ENCODE measurements at regions not wholly inside any gene's neighbourhood (a gene's known extent, or its start where the extent isn't known, plus 50 kb on each side); places are given as distances from the start of the nearest gene placed in this dataset.
A peak's percentile ranks its signal among the peaks of the same experiment; 100 is the strongest.

GRCh38 chr14:106844608-106845285 is 1318.4 kb downstream of the TMEM121 start (continued):
- no peak for TF ChIP-seq ZBTB38 (CRISPR knock-in tag; IDR thresholded peaks at IDR 0.05)
- peak; percentile 46 for TF ChIP-seq ZNF350 (CRISPR knock-in tag; IDR thresholded peaks at IDR 0.05; ENCODE audit: borderline replicate concordance, low read depth)
- TF ChIP-seq RBAK (CRISPR knock-in tag; IDR thresholded peaks at IDR 0.05), result no peak; the same call in 1 of the 2 replicates
- no peak for TF ChIP-seq TRIM24 (CRISPR knock-in tag; IDR thresholded peaks at IDR 0.05)
- TF ChIP-seq DNMT3B (CRISPR knock-in tag; conservative IDR thresholded peaks at IDR 0.05), result no peak
- no peak for TF ChIP-seq ZNF282 (IDR thresholded peaks at IDR 0.05; ENCODE audit: partially characterized antibody)
- TF ChIP-seq GRHL1 (CRISPR knock-in tag; conservative IDR thresholded peaks at IDR 0.05), result no peak
- TF ChIP-seq ZNF761 (CRISPR knock-in tag; conservative IDR thresholded peaks at IDR 0.05), result peak; percentile 60; the same call in 1 of the 2 replicates
- peak; percentile 70; the same call in 1 of the 2 replicates for TF ChIP-seq ZNF343 (CRISPR knock-in tag; IDR thresholded peaks at IDR 0.05)
- TF ChIP-seq HDAC2 (CRISPR knock-in tag; IDR thresholded peaks at IDR 0.05), result peak; percentile 20; the same call in 1 of the 2 replicates

- H3K27ac ChIP-seq (ENCODE audit: extremely low read length, insufficient read depth, low read length), result peak overlapping the region; percentile 95
- ChIA-PET POLR2A (interaction anchor here (0.7 to 0.8 kb wide), 2 partner anchors 24 to 27 kb away, joined by 4 to 7 read pairs; no protein-coding TSS in a partner anchor), CTCF (ENCODE audit: low intra/inter-chr PET ratio, low total read pairs) (interaction anchor here (1.0 to 4.8 kb wide), 2 partner anchors 14 to 38 kb away, joined by 3 to 54 read pairs; no protein-coding TSS in a partner anchor)
- no peaks in the 10 kb centered on the region for H4K20me1 ChIP-seq (ENCODE audit: insufficient read depth, low read length)
- no peaks in the 10 kb centered on the region for H3K36me3 ChIP-seq (replicated peaks in 1 of 2; ENCODE audit: control insufficient read depth in 1 of 2, insufficient read depth in 2 of 2, low read length in 2 of 2)
- peak overlapping the region; percentile 96 for H3K4me2 ChIP-seq (ENCODE audit: low read depth, low read length)
- intact Hi-C loops (cut with micrococcal nuclease; ENCODE audit: unreplicated experiment), result loop anchor here (1.0 kb wide), 1 partner anchor 27 kb away; no protein-coding TSS in a partner anchor
- BruUV-seq (replicated peaks), result no TSS peak
- FAIRE-seq, result peak; percentile 94
- H3K27me3 ChIP-seq (ENCODE audit: control insufficient read depth in 1 of 2, insufficient read depth in 2 of 2, low read length in 2 of 2), result no peaks in the 10 kb centered on the region
- peaks cover 44% of the 10 kb centered on the region for H3K79me2 ChIP-seq (ENCODE audit: insufficient read depth, low read length)
- peak overlapping the region; percentile 76 to 88 (median 80) for H3K4me3 ChIP-seq (replicated peaks in 1 of 3; ENCODE audit: insufficient read depth in 1 of 3, low read depth in 2 of 3, low read length in 3 of 3)
- 1% methylated on average over 9 of the region's 17 CpGs for WGBS (ENCODE audit: low lambda C conversion rate)
- H3K9me3 ChIP-seq (ENCODE audit: low read length), result no peaks in the 10 kb centered on the region
- H3K4me1 ChIP-seq (ENCODE audit: insufficient read depth, low read length), result peaks cover 58% of the 10 kb centered on the region
- peak overlapping the region; percentile 85 for H3K9ac ChIP-seq (ENCODE audit: insufficient read depth, low read depth, low read length)
- DNase-seq (ENCODE audit: low spot score), result peak; percentile 97
- ATAC-seq, result peak; percentile 82
- H2AFZ ChIP-seq (ENCODE audit: low read length), result no peak overlapping the region
- in situ Hi-C loops (cut with HindIII; ENCODE audit: extremely low pct_ligation_motif_present, low pct_unique_long_range_greater_than_20kb), result no loop called here
- no peak for TF ChIP-seq KLF15 (CRISPR knock-in tag; IDR thresholded peaks at IDR 0.05; ENCODE audit: borderline replicate concordance)
- peak; percentile 77 for TF ChIP-seq HIC2 (CRISPR knock-in tag; IDR thresholded peaks at IDR 0.05; ENCODE audit: low read depth)
- 0 out of 2 replicates have a peak, but pooled peaks have one; percentile 16 for TF ChIP-seq SNAPC2 (CRISPR knock-in tag; IDR thresholded peaks at IDR 0.05)
- TF ChIP-seq ZNF121 (CRISPR knock-in tag; IDR thresholded peaks at IDR 0.05), result 0 out of 2 replicates have a peak, but pooled peaks have one; percentile 30
- TF ChIP-seq SUZ12 (IDR thresholded peaks at IDR 0.05; ENCODE audit: low read depth, low read length), result no peak
- no peak for TF ChIP-seq GABPB1 (CRISPR knock-in tag; IDR thresholded peaks at IDR 0.05)
- TF ChIP-seq ARNT (IDR thresholded peaks at IDR 0.05), result no peak
- peak; percentile 9; the same call in 1 of the 2 replicates for TF ChIP-seq MAZ (IDR thresholded peaks at IDR 0.05; ENCODE audit: borderline replicate concordance, low read depth, low read length)
- TF ChIP-seq MAZ (CRISPR knock-in tag; IDR thresholded peaks at IDR 0.05; ENCODE audit: low read depth), result peak; percentile 48; the same call in 1 of the 2 replicates
- TF ChIP-seq FOSL1 (CRISPR knock-in tag; IDR thresholded peaks at IDR 0.05; ENCODE audit: borderline replicate concordance), result no peak
Observed at GRCh38 chr14:106845286-106846087, 1319.1 kb downstream of the TMEM121 start.

All from HepG2 (cell line).